IMR-90 (cell line): ENCODE measurements at regions not wholly inside any gene's neighbourhood (a gene's known extent, or its start where the extent isn't known, plus 50 kb on each side); places are given as distances from the start of the nearest gene placed in this dataset.

ENCODE experiments used
- BHLHE40 ChIP-seq: fragments of 150-350 bp; IDR thresholded peaks from 2 replicates; pipeline ENCODE4 v1.6.1; 2016; ENCODE audit warnings: mild to moderate bottlenecking, low read depth, low read length
- CEBPB ChIP-seq: IDR thresholded peaks from 2 replicates; pipeline ENCODE4 v1.6.1; 2012; ENCODE audit warnings: low read depth, low read length, improper control_type of control experiment
- CTCF ChIP-seq: conservative IDR thresholded peaks from 2 replicates; pipeline ENCODE4 v1.5.1; 2012; ENCODE audit warnings: mild to moderate bottlenecking, low read depth, low read length, improper control_type of control experiment
- FOS ChIP-seq: fragments of 150-350 bp; IDR thresholded peaks from 2 replicates; pipeline ENCODE4 v1.6.1; 2016; ENCODE audit warnings: low read depth, low read length
- MAFK ChIP-seq: IDR thresholded peaks from 2 replicates; pipeline ENCODE4 v1.6.1; 2012; ENCODE audit warnings: low read depth, low read length, improper control_type of control experiment
- MAZ ChIP-seq: IDR thresholded peaks from 2 replicates; pipeline ENCODE4 v1.6.1; 2012; ENCODE audit warnings: low read depth, mild to moderate bottlenecking, low read length, improper control_type of control experiment, moderate library complexity, borderline replicate concordance
- MXI1 ChIP-seq: IDR thresholded peaks from 2 replicates; pipeline ENCODE4 v1.6.1; 2012; ENCODE audit warnings: low read depth, mild to moderate bottlenecking, low read length, moderate library complexity, borderline replicate concordance
- NFE2L2 ChIP-seq: fragments of 150-350 bp; IDR thresholded peaks from 2 replicates; pipeline ENCODE4 v1.6.1; 2016; ENCODE audit warnings: low read depth, mild to moderate bottlenecking, low read length
- POLR2A ChIP-seq: IDR thresholded peaks from 2 replicates; pipeline ENCODE4 v1.6.1; 2012; ENCODE audit warnings: mild to moderate bottlenecking, low read depth, low read length
- RAD21 ChIP-seq: IDR thresholded peaks from 2 replicates; pipeline ENCODE4 v1.6.1; 2012; ENCODE audit warnings: low read length, improper control_type of control experiment
- RCOR1 ChIP-seq: IDR thresholded peaks from 2 replicates; pipeline ENCODE4 v1.6.1; 2012; ENCODE audit warnings: mild to moderate bottlenecking, low read length, improper control_type of control experiment; ENCODE audit not compliant: insufficient replicate concordance
- RFX5 ChIP-seq: IDR thresholded peaks from 2 replicates; pipeline ENCODE4 v1.8.0; 2012; ENCODE audit warnings: low read depth, mild to moderate bottlenecking, low read length, moderate library complexity
- SMC3 ChIP-seq: fragments of 150-350 bp; IDR thresholded peaks from 2 replicates; pipeline ENCODE4 v1.6.1; 2016; ENCODE audit warnings: low read depth, mild to moderate bottlenecking, antibody characterized with exemption, low read length, moderate library complexity
- TF ChIP-seq, protein P1 (sequence below): fragments of 150-350 bp; IDR thresholded peaks from 2 replicates; pipeline ENCODE4 v1.6.1; 2017; ENCODE audit warnings: mild to moderate bottlenecking, antibody characterized with exemption, low read length, low read depth

DNA sequence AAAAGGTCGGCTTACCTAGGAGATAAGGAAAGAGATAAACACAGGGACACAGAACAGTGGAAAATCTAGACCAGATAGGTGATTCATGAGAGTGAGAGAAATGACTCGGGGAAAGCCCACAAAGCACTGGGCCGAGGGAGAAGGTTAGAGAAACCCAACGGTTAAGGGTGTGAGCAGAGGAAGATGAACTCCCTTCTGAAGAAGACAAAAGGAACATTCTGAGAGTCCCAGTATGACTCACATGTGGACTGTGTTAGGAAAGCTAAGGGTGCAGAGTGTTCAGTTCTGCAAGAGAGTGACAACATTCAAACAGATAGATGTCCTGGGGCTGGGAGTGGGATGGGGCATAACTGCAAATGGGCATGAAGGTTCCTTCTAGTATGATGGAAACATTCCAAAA, 83.0 kb downstream of the CNTN3 start:
- TF ChIP-seq CTCF, result no peak
- TF ChIP-seq POLR2A, result no peak
- TF ChIP-seq CEBPB, result no peak
- no peak for TF ChIP-seq RFX5
- TF ChIP-seq BHLHE40, result no peak
- TF ChIP-seq MAZ, result no peak
- no peak for TF ChIP-seq SMC3
- no peak for TF ChIP-seq NFE2L2
- no peak for TF ChIP-seq FOS
- no peak for TF ChIP-seq RCOR1
- no peak for TF ChIP-seq RAD21
- TF ChIP-seq MAFK, result no peak
- no peak for TF ChIP-seq MXI1
- TF ChIP-seq, protein P1, sequence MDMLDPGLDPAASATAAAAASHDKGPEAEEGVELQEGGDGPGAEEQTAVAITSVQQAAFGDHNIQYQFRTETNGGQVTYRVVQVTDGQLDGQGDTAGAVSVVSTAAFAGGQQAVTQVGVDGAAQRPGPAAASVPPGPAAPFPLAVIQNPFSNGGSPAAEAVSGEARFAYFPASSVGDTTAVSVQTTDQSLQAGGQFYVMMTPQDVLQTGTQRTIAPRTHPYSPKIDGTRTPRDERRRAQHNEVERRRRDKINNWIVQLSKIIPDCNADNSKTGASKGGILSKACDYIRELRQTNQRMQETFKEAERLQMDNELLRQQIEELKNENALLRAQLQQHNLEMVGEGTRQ, result no peak
